ENCODE measurements at regions not wholly inside any gene's neighbourhood (a gene's known extent, or its start where the extent isn't known, plus 50 kb on each side); places are given as distances from the start of the nearest gene placed in this dataset.

DNA sequence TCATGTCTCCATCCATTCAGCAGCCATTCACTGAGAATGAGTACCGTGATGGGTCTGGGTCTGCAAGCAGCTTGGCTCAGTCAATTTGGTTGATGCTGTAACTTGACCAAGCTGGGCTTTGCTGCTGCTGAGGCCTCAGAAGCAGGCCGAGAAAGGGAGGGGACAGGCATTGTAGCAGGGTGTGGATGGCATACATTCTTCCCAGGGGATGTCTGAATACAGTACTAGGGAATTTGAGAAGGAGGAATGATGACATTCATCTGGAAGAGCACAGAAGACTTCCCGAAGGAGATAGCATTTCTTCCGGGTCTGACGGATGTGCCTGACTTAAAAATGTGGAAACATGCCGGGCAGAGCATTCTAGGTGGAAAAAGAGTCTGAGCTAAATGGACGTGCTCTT is 105.3 kb upstream of the ADPGK start:
- TF ChIP-seq, protein P1, sequence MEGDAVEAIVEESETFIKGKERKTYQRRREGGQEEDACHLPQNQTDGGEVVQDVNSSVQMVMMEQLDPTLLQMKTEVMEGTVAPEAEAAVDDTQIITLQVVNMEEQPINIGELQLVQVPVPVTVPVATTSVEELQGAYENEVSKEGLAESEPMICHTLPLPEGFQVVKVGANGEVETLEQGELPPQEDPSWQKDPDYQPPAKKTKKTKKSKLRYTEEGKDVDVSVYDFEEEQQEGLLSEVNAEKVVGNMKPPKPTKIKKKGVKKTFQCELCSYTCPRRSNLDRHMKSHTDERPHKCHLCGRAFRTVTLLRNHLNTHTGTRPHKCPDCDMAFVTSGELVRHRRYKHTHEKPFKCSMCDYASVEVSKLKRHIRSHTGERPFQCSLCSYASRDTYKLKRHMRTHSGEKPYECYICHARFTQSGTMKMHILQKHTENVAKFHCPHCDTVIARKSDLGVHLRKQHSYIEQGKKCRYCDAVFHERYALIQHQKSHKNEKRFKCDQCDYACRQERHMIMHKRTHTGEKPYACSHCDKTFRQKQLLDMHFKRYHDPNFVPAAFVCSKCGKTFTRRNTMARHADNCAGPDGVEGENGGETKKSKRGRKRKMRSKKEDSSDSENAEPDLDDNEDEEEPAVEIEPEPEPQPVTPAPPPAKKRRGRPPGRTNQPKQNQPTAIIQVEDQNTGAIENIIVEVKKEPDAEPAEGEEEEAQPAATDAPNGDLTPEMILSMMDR (IDR thresholded peaks at IDR 0.05; ENCODE audit: insufficient read depth, low read length) = no peak
- no peak for DNase-seq (ENCODE audit: low read depth)

DNA sequence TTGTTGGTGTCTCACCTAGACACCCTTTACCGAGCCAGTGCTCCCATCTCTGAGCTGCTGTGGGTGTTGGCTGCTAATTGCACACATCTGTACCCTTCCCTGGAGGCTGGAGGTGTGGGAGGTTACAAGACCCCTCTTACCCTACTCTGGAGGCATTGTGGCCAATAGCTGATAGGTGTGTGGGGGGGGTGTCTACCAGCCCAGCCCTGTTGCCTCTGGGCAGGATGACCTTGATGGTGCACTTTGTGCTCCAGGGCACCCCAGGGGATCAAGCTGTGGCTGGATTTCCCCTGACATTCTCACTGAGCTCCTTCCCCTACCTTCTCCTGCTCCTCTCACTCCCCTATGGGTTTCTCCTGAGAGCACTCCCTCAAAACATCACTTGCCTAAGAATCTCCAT is 104.7 kb upstream of the ADPGK start:
- TF ChIP-seq, protein P1 (IDR thresholded peaks at IDR 0.05; ENCODE audit: insufficient read depth, low read length) = no peak
- no peak overlapping the region for H3K4me3 ChIP-seq (ENCODE audit: low read depth, low read length)
- DNase-seq (ENCODE audit: low read depth) = no peak

More for the DNA sequence above, 105.3 kb upstream of the ADPGK start:
- H3K4me3 ChIP-seq (ENCODE audit: low read depth, low read length) = no peak overlapping the region

DNA sequence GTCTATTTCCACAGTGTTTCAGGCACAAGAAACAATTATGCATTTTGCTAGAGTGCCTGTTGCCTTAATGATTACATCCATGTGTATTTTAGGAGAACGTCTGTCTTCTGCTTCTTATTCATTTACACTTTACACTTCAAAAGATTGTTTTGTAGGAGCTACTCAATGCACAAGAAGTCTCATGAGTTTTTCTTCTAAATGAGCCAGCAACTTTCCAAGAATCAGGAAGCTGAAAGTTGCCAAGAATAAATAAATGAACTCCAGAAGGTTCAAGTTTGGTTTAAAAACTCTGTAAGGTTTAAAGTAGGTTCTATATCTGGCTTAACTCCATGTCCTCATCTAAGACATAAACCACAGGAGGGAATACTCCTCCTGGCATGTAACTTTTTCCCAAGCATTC is 103.8 kb upstream of the ADPGK start:
- H3K4me3 ChIP-seq (ENCODE audit: low read depth, low read length) = no peak overlapping the region
- TF ChIP-seq, protein P1 (IDR thresholded peaks at IDR 0.05; ENCODE audit: insufficient read depth, low read length) = no peak
- no peak for DNase-seq (ENCODE audit: low read depth)

DNA sequence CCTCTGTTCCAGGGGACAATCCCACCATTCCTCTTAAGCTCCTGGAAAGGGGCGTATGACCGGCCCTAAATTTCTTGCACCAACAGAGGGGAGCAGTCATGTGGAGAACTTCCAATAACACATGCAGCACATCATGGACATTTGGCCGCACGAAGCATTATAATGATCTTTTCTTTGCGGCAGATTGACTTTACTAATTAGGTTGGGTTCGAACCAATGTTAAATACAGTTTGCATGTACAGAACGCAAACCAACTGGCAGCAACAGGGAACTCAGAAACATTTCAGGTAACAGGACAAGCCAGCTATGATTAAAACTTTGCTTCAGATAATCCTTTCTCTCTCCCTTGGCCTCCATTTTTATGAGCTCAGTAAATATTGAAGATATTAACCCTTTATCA is 100.8 kb upstream of the ADPGK start:
- no peak for DNase-seq (ENCODE audit: low read depth)
- TF ChIP-seq, protein P1 (IDR thresholded peaks at IDR 0.05; ENCODE audit: insufficient read depth, low read length) = no peak
- no peak overlapping the region for H3K4me3 ChIP-seq (ENCODE audit: low read depth, low read length)

DNA sequence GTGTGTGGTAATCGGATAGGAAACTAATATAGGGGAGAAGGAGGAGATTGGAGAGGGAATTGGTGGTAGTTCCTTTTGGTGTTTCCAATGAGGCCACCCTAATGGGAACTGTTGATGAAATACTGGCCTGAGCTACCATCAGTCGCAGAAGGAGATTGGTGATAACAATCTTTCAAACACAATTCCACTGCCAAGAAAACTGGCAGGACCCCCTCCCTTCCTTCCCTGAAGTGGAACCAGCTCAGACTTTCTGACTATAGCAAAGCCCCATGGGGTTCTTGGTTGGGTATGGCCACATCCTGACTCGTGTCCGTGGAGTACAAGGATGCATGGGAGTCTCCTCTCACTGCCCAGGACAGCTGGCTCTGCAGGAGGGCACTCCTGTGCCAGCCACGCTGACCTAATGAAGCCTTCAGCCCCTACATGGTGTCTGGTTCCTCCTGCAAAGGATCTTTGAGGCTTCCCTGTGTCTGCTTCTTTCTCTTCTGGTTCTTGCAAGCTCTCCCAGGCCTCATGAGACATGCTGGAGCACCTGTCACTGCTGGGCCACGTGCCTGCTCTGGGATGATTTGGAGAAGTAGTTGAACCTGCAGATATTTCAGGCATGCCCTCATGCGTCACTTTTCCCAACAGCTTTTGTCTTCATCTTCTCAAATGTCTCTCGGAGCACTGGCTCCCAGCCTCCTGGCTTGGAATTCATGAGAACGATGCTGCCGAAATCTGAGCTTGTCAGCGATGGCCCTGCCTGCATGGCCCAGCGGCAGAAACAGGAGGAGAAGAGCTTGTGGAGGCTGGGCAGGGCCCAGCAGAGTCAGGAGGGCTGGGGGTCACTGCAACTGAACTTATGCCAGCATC is 90.0 kb upstream of the ADPGK start:
- DNase-seq (ENCODE audit: low read depth) = peak; percentile 23
- H3K4me3 ChIP-seq (ENCODE audit: low read depth, low read length) = no peak overlapping the region
- TF ChIP-seq, protein P1 (IDR thresholded peaks at IDR 0.05; ENCODE audit: insufficient read depth, low read length) = no peak

DNA sequence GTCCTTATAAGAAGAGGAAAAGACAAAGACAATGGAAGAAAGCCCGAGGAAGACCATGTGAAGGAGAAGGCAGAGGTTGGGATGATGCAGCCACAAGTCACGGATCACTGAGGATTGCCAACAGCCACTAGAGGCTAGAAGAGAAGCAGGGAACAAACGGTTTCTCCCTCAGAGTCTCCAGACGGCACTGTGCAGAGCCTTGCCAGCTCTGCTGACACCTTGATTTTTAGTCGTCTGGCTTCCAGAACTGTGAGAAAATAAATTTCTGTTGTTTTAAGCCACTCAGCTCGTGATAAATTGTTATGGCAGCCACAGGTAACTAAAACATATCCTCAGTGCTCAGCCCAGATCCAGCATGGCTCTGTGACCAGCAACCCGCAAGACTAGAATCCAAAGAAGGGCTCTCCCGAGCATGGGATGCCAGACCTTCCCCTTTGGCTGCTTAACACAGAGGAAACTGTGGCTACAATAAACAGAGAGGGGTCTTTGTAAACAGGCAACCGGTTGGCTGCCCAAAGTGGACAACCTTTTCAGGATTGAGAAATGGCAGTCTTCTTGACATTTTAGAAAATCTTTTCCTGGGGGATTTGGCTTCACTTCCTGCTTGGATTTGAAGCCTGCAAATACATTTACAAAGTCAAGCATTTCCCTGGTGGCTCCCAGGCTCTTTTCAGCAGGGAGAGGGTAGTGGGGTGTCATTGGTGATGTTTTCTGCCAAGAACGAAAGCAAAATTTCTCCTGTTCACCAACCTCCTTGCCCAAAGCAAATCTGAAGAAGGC is 88.7 kb upstream of the ADPGK start:
- DNase-seq (ENCODE audit: low read depth) = no peak
- TF ChIP-seq, protein P1 (IDR thresholded peaks at IDR 0.05; ENCODE audit: insufficient read depth, low read length) = no peak
- H3K4me3 ChIP-seq (ENCODE audit: low read depth, low read length) = no peak overlapping the region

All from fibroblast of the aortic adventitia (primary cell).